ENCODE measurements at regions not wholly inside any gene's neighbourhood (a gene's known extent, or its start where the extent isn't known, plus 50 kb on each side); places are given as distances from the start of the nearest gene placed in this dataset.

DNA sequence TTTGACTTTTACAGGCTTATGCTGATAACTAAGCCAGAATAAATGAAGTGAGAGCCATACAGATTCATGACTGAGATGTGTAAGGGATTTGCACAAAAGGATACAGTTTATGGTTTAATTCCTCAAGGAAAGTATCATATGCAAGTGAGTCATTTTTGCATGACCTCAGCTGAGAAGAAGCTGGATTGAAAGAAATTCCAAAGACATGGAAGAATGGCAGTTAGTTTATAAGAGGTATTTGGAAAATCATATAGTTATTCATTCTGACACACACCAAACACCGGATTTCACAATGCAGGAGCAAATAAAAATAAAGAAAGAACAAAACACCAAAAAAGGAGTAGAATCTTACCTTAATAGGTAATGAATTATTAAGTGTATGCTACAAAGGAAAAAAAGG, 83.2 kb upstream of the RND3 start:
- TF ChIP-seq, protein P1, sequence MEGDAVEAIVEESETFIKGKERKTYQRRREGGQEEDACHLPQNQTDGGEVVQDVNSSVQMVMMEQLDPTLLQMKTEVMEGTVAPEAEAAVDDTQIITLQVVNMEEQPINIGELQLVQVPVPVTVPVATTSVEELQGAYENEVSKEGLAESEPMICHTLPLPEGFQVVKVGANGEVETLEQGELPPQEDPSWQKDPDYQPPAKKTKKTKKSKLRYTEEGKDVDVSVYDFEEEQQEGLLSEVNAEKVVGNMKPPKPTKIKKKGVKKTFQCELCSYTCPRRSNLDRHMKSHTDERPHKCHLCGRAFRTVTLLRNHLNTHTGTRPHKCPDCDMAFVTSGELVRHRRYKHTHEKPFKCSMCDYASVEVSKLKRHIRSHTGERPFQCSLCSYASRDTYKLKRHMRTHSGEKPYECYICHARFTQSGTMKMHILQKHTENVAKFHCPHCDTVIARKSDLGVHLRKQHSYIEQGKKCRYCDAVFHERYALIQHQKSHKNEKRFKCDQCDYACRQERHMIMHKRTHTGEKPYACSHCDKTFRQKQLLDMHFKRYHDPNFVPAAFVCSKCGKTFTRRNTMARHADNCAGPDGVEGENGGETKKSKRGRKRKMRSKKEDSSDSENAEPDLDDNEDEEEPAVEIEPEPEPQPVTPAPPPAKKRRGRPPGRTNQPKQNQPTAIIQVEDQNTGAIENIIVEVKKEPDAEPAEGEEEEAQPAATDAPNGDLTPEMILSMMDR (IDR thresholded peaks at IDR 0.05; ENCODE audit: low read length), result no peak
- no peak for TF ChIP-seq EZH2 (IDR thresholded peaks at IDR 0.05; ENCODE audit: borderline replicate concordance, low read length)
